GM18519 (cell line): ENCODE measurements at regions not wholly inside any gene's neighbourhood (a gene's known extent, or its start where the extent isn't known, plus 50 kb on each side); places are given as distances from the start of the nearest gene placed in this dataset.

Experiments used
- ATAC-seq: cut with Tn5 transposase; IDR thresholded peaks from one replicate; pipeline ENCODE4 v1.9.1; 2021; ENCODE audit warnings: mild to moderate bottlenecking, moderate library complexity; ENCODE audit not compliant: unreplicated experiment, low FRiP score

GRCh38 chr13:33940898-33941297, 122.9 kb downstream of the RFC3 start:
- no peak for ATAC-seq

- ATAC-seq, result no peak
Measured at GRCh38 chr13:33945477-33945876, 127.5 kb downstream of the RFC3 start.

- ATAC-seq, result no peak
Measured at GRCh38 chr13:33953203-33953602, 135.3 kb downstream of the RFC3 start.

GRCh38 chr13:33953781-33954180, 135.8 kb downstream of the RFC3 start:
- ATAC-seq, result no peak

DNA sequence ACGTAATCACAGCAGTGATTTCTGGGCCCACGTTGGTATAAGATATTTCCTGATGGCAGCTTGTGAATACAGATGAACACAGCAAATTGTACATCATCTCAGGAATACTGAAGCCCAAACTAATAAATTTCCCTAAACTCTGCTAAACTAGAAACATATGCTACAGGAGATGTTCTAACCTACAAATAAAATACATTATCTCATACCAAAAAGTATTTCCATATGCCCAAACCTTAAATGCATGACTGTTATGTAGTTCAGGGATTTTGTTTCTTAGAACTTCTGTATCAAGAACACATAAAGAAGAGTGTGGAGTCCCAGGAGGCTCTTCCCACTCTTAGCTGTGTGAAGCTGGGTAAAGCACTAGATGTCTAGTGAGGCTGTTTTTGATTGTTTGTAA, 138.4 kb downstream of the RFC3 start:
- ATAC-seq, result no peak

DNA sequence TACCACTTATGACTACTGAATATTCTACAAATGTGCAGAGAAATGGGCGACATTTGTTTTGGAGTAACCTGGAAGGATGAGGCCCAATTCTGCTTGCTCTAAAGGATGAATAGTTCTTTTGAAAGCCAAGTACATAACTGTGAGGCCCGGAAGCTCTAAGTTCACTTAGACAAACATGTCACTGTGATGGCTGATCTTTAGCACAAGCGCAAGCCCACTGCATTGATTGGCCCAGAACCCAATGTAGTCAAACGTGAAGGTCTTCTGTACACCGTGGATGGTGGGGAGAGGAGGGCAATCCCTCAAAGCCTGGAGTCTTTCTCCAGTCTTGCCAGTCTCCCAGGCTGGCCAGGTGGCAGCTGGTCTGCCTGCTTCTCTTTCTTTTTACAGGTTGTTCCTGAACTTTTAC, 139.6 kb downstream of the RFC3 start:
- no peak for ATAC-seq

DNA sequence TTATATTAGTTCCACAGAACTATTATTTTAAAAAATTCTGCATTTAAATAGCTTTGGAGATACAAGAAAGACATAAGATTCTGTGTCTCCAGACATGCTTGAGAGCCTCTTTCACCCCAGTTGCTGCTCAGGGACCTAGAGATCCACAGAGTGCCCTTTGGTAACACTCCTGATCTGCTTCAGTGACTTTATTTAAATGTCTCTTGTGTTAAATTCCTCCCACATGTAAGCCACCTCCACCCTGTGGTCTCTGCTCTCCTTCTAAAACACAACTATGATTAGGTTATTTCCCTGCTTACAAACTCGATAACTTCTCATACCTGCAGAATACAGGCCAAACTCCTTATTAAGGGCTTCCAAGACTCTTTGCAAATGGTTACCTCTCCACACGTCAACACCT, 141.0 kb downstream of the RFC3 start:
- no peak for ATAC-seq

GRCh38 chr13:33963134-33963533, 145.2 kb downstream of the RFC3 start:
- no peak for ATAC-seq

GRCh38 chr13:33963895-33964294, 145.9 kb downstream of the RFC3 start:
- no peak for ATAC-seq

GRCh38 chr13:33968520-33969507, 150.9 kb downstream of the RFC3 start:
- no peak for ATAC-seq

DNA sequence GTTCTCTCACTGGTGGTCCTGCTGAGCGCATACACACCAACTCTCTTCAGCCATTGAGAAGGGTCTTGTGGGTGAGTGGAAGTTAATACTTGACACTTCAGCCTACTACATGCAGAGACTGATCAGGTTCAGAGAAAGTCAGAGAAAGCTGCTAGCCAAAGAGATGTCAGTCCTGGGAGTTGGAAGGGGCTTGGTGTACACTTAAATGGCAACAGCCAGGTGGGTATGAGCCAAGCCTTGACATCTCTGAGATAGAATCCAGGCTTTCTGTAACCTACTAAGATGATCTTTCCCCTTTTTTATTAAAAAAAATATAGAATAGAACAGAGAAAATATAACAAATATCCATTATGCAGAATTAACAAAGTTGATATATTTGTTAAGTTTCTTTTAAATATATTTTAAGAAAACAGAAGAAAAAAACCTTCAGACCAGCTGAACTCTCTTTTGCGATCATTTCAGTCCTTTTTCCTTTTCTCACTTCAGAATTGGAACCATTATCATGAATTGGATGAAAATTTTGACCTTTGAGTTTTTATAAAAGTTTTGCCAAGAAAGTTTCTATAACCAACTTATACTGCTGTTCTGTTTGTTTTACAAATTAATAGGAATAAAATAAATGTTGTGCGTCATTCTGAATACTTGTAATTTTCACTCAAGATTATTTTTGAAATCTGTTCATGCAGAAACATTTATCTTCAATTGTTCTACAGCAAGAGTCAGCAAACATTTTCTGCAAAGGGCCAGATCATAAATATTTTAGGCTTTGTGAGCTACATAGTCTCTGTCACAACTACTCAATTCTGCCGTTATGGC, 153.0 kb downstream of the RFC3 start:
- no peak for ATAC-seq

DNA sequence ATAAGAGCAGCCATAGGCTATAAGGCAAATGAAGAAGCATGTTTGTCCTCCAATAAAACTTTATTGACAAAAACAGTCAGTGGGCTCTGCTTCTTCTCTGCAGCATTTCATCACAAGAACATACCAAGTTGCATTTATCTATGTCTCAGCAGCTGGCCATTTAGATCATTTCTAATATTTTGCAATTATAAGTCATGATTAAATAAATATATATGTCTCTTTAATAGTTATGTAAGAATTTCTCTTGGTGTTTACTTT, 153.5 kb downstream of the RFC3 start:
- ATAC-seq, result no peak

- ATAC-seq, result no peak
Measured at GRCh38 chr13:33973194-33973593, 155.2 kb downstream of the RFC3 start.

DNA sequence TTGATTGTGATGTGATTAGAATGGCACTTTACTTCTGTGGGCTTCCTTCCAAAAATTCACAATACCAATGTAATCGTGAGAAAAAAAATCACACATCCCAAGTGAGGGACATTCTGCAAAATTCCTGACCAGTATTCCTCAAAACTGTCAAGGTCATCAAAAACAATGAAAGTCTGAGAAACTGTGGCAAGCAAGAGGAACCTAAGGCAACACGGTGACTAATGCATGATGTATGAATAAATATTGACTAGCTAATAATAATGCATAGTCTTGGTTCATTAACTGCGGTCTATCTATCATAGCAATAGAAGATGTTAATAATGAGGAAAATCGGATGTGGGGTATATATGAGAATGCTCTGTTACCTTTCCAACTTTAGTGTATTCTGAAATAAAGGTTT, 159.0 kb downstream of the RFC3 start:
- no peak for ATAC-seq

- no peak for ATAC-seq
Measured at GRCh38 chr13:33978653-33979052, 160.7 kb downstream of the RFC3 start.

- no peak for ATAC-seq
Measured at GRCh38 chr13:33992881-33993336, 175.0 kb downstream of the RFC3 start.

GRCh38 chr13:33994198-33994597, 176.2 kb downstream of the RFC3 start:
- ATAC-seq, result peak; percentile 60

DNA sequence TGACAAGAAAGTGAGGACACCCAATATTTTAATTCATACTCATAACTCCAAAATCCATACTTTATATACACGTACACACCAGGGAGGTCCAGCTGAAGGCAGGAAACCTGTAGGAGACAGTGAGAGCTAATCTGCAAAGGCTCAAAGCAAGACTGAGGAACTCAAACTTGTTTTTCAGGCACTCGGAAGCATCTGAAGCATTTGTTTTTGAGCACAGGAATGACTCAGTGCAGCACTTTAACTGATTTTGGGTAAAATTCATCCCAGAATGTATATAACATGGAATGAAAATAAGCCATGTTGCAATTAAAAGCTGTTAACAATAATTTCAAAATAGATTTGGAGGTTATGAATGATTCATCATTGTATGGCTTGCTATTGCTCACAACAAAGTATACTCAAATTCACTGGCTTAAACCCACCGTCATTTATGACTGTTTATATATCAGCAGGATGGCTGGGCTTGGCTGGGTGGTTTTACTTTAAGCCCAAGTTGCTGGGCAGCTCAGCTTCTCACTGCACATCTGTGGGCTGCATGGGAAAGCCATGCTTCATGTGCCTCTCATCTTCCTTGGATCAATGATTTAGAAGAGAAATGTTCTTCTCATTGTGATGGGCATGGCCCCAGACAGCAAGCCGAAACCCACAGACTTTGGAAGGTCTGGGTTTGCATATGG, 177.0 kb downstream of the RFC3 start:
- no peak for ATAC-seq

GRCh38 chr13:33996636-33997035, 178.7 kb downstream of the RFC3 start:
- no peak for ATAC-seq

GRCh38 chr13:33997574-33997973, 179.6 kb downstream of the RFC3 start:
- no peak for ATAC-seq
